KMS-11 (cell line): ENCODE measurements at regions not wholly inside any gene's neighbourhood (a gene's known extent, or its start where the extent isn't known, plus 50 kb on each side); places are given as distances from the start of the nearest gene placed in this dataset.

Experiments used
- H2AFZ ChIP-seq: fragments of 200-600 bp; sonication (generic); 2 replicates; pipeline ENCODE4 v1.6.1; 2016; ENCODE audit warnings: antibody characterized with exemption, mixed run types, low read depth
- H3K27ac ChIP-seq: fragments of 200-600 bp; sonication (generic); 2 replicates; pipeline ENCODE4 v1.6.1; 2016; ENCODE audit warnings: mild to moderate bottlenecking, mixed run types
- H3K27me3 ChIP-seq: fragments of 200-600 bp; sonication (generic); 2 replicates; pipeline ENCODE4 v1.6.1; 2017; ENCODE audit warnings: mild to moderate bottlenecking, low read depth, mixed run types, moderate library complexity; ENCODE audit not compliant: insufficient read depth
- H3K36me3 ChIP-seq: fragments of 200-600 bp; sonication (generic); 2 replicates; pipeline ENCODE4 v1.6.1; 2017; ENCODE audit warnings: mild to moderate bottlenecking, mixed run types; ENCODE audit not compliant: insufficient read depth
- H3K4me1 ChIP-seq: fragments of 200-600 bp; sonication (generic); 2 replicates; pipeline ENCODE4 v1.6.1; 2016; ENCODE audit warnings: mild to moderate bottlenecking, low read depth, mixed run types; ENCODE audit not compliant: poor library complexity, severe bottlenecking
- H3K4me2 ChIP-seq: fragments of 200-600 bp; sonication (generic); 2 replicates; pipeline ENCODE4 v1.7.0; 2016; ENCODE audit warnings: mild to moderate bottlenecking, mixed run types
- H3K4me3 ChIP-seq: fragments of 200-600 bp; sonication (generic); IDR thresholded peaks from 2 replicates; pipeline ENCODE4 v1.6.1; 2017; ENCODE audit warnings: low read depth, low read length, mixed read lengths; ENCODE audit not compliant: insufficient read depth
- H3K79me2 ChIP-seq: fragments of 200-600 bp; sonication (generic); 2 replicates; pipeline ENCODE4 v1.6.1; 2016; ENCODE audit warnings: low read depth, mixed run types; ENCODE audit not compliant: insufficient read depth
- H3K9ac ChIP-seq: fragments of 200-600 bp; sonication (generic); 2 replicates; pipeline ENCODE4 v1.6.1; 2016; ENCODE audit warnings: mild to moderate bottlenecking, mixed run types
- H4K20me1 ChIP-seq: fragments of 200-600 bp; sonication (generic); 2 replicates; pipeline ENCODE4 v1.6.1; 2016; ENCODE audit warnings: mild to moderate bottlenecking, mixed run types; ENCODE audit not compliant: insufficient read depth
- CTCF ChIP-seq: fragments of 200-600 bp; sonication (generic); conservative IDR thresholded peaks from 2 replicates; pipeline ENCODE4 v1.6.1; 2017; ENCODE audit warnings: low read depth, mild to moderate bottlenecking, antibody characterized with exemption, low read length, moderate library complexity, mixed read lengths

- no peaks in the 10 kb centered on the region for H4K20me1 ChIP-seq
- no peaks in the 10 kb centered on the region for H3K36me3 ChIP-seq
- no peak overlapping the region for H3K4me3 ChIP-seq
- no peaks in the 10 kb centered on the region for H3K27me3 ChIP-seq
- no peak overlapping the region for H2AFZ ChIP-seq
- H3K4me2 ChIP-seq = no peak overlapping the region
- H3K27ac ChIP-seq = no peak overlapping the region
- H3K4me1 ChIP-seq = no peaks in the 10 kb centered on the region
- H3K79me2 ChIP-seq = no peaks in the 10 kb centered on the region
- no peak overlapping the region for H3K9ac ChIP-seq
- TF ChIP-seq CTCF = no peak
Observed at GRCh38 chr3:135865553-135865952, 100.0 kb upstream of the PPP2R3A start.

GRCh38 chr3:135867911-135868310, 97.6 kb upstream of the PPP2R3A start:
- no peaks in the 10 kb centered on the region for H4K20me1 ChIP-seq
- H3K79me2 ChIP-seq = no peaks in the 10 kb centered on the region
- no peak overlapping the region for H2AFZ ChIP-seq
- H3K36me3 ChIP-seq = no peaks in the 10 kb centered on the region
- TF ChIP-seq CTCF = no peak
- no peak overlapping the region for H3K4me3 ChIP-seq
- no peak overlapping the region for H3K9ac ChIP-seq
- H3K4me1 ChIP-seq = no peaks in the 10 kb centered on the region
- H3K27me3 ChIP-seq = no peaks in the 10 kb centered on the region
- no peak overlapping the region for H3K27ac ChIP-seq
- H3K4me2 ChIP-seq = no peak overlapping the region

GRCh38 chr3:135868801-135869200, 96.7 kb upstream of the PPP2R3A start:
- H3K79me2 ChIP-seq = no peaks in the 10 kb centered on the region
- H3K4me3 ChIP-seq = no peak overlapping the region
- no peak for TF ChIP-seq CTCF
- no peaks in the 10 kb centered on the region for H3K27me3 ChIP-seq
- H4K20me1 ChIP-seq = no peaks in the 10 kb centered on the region
- no peak overlapping the region for H2AFZ ChIP-seq
- H3K27ac ChIP-seq = no peak overlapping the region
- H3K36me3 ChIP-seq = no peaks in the 10 kb centered on the region
- no peak overlapping the region for H3K9ac ChIP-seq
- H3K4me1 ChIP-seq = no peaks in the 10 kb centered on the region
- H3K4me2 ChIP-seq = no peak overlapping the region

GRCh38 chr3:135869439-135870105, 96.0 kb upstream of the PPP2R3A start:
- no peak overlapping the region for H2AFZ ChIP-seq
- H3K9ac ChIP-seq = no peak overlapping the region
- H3K4me1 ChIP-seq = no peaks in the 10 kb centered on the region
- no peaks in the 10 kb centered on the region for H3K36me3 ChIP-seq
- no peaks in the 10 kb centered on the region for H4K20me1 ChIP-seq
- no peaks in the 10 kb centered on the region for H3K79me2 ChIP-seq
- H3K27ac ChIP-seq = no peak overlapping the region
- TF ChIP-seq CTCF = no peak
- no peak overlapping the region for H3K4me3 ChIP-seq
- no peaks in the 10 kb centered on the region for H3K27me3 ChIP-seq
- no peak overlapping the region for H3K4me2 ChIP-seq
